Testis (tissue), 2 donors: ENCODE measurements at regions not wholly inside any gene's neighbourhood (a gene's known extent, or its start where the extent isn't known, plus 50 kb on each side); places are given as distances from the start of the nearest gene placed in this dataset.

Experiments used
- DNase-seq: peaks from one replicate; pipeline ENCODE4 v3.0.0-alpha.2; 2019
- H3K27ac ChIP-seq, 2 donors: fragments of 200-600 bp; sonication (generic); one replicate each; pipeline ENCODE4 v1.5.1; 2019
- H3K27me3 ChIP-seq: fragments of 200-600 bp; sonication (generic); one replicate; pipeline ENCODE4 v1.5.1; 2019
- H3K36me3 ChIP-seq: fragments of 200-600 bp; sonication (generic); one replicate; pipeline ENCODE4 v1.5.1; 2017; ENCODE audit warnings: low read depth; ENCODE audit errors: missing control alignments
- H3K4me1 ChIP-seq: fragments of 200-600 bp; sonication (generic); one replicate; pipeline ENCODE4 v1.5.1; 2019
- H3K4me3 ChIP-seq, 2 donors: fragments of 200-600 bp; sonication (generic); one replicate each; pipeline ENCODE4 v1.5.1; 2017 to 2019
- H3K9me3 ChIP-seq: fragments of 200-600 bp; sonication (generic); one replicate; pipeline ENCODE4 v1.5.1; 2017
- POLR2A ChIP-seq: fragments of 450-650 bp; IDR thresholded peaks from one replicate; pipeline ENCODE4 v1.6.1; 2017; ENCODE audit warnings: antibody characterized with exemption, mild to moderate bottlenecking, moderate library complexity
- WGBS, 2 donors: methylation state at CpG; one replicate each; pipeline ENCODE4 v1.1.5; 2018; 5-methylcytosine and 5-hydroxymethylcytosine counted together
- intact Hi-C: fragments of 100-400 bp; cut with DNase I; formaldehyde crosslinking; loops from one replicate; pipeline ENCODE4 v1.15.1; 2023; ENCODE audit warnings: low total_unique reads
- TF ChIP-seq, protein P1 (sequence below), 3 experiments: fragments of 450-650 bp in 2 of 3; fragments of 200-600 bp in 1 of 3; sonication (generic) in 1 of 3; IDR thresholded peaks; one replicate each; pipeline ENCODE4 v1.5.1; 2016 to 2019; ENCODE audit warnings: antibody characterized with exemption in 3 of 3, mild to moderate bottlenecking in 2 of 3, moderate library complexity in 1 of 3

- H3K27ac ChIP-seq, result no peak overlapping the region
- no peaks in the 10 kb centered on the region for H3K9me3 ChIP-seq
- 63 to 72% methylated on average over 1 of the region's 1 CpG for WGBS, 2 donors
- DNase-seq, result no peak
- H3K4me1 ChIP-seq, result no peaks in the 10 kb centered on the region
- H3K36me3 ChIP-seq, result no peaks in the 10 kb centered on the region
- no peak for TF ChIP-seq POLR2A
- TF ChIP-seq, protein P1, sequence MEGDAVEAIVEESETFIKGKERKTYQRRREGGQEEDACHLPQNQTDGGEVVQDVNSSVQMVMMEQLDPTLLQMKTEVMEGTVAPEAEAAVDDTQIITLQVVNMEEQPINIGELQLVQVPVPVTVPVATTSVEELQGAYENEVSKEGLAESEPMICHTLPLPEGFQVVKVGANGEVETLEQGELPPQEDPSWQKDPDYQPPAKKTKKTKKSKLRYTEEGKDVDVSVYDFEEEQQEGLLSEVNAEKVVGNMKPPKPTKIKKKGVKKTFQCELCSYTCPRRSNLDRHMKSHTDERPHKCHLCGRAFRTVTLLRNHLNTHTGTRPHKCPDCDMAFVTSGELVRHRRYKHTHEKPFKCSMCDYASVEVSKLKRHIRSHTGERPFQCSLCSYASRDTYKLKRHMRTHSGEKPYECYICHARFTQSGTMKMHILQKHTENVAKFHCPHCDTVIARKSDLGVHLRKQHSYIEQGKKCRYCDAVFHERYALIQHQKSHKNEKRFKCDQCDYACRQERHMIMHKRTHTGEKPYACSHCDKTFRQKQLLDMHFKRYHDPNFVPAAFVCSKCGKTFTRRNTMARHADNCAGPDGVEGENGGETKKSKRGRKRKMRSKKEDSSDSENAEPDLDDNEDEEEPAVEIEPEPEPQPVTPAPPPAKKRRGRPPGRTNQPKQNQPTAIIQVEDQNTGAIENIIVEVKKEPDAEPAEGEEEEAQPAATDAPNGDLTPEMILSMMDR (IDR thresholded peaks at IDR 0.05), result no peak
- no peaks in the 10 kb centered on the region for H3K27me3 ChIP-seq
- H3K4me3 ChIP-seq, result no peak overlapping the region
- intact Hi-C loops, result no loop called here
Measured at GRCh38 chr9:7443541-7443940, 356.0 kb downstream of the DMAC1 start.

DNA sequence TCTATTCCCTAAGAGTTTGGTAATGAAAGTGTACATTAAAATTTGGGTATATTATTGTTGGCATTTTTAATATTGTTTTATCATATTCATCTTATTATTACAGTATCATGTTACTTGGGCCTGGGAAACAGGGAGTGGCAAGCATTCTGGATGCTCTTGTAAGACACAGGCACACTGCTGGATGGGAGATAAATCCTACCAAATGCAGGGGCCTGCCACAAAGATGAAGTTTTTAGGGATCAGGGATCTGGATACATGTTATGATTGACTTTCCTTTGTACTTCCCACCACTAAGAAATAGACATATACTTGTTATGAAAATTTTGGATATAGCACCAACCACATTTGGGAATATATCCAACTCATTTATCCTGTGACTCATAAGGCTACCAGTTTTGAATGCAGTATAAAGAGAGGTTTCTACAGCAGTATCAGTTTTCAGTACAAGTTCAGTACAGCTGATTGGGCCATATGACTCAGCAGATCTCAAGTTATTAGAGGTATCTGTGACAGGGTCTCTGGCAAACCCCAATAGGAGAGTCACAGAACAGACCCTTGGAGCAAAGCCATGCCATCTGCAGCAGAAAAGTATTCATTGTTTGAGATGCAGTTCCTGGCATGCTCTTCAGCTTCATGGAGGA, 360.1 kb downstream of the DMAC1 start:
- Histone ChIP-seq H3K27me3 (no peaks in the 10 kb centered on the region), H3K9me3 (no peaks in the 10 kb centered on the region), H3K36me3 (no peaks in the 10 kb centered on the region), H3K4me1 (no peaks in the 10 kb centered on the region), H3K27ac (no peak overlapping the region), H3K4me3 (no peak overlapping the region)
- intact Hi-C loops, result no loop called here
- DNase-seq, result no peak
- no peak for TF ChIP-seq POLR2A
- TF ChIP-seq, protein P1 (IDR thresholded peaks at IDR 0.05), result no peak

DNA sequence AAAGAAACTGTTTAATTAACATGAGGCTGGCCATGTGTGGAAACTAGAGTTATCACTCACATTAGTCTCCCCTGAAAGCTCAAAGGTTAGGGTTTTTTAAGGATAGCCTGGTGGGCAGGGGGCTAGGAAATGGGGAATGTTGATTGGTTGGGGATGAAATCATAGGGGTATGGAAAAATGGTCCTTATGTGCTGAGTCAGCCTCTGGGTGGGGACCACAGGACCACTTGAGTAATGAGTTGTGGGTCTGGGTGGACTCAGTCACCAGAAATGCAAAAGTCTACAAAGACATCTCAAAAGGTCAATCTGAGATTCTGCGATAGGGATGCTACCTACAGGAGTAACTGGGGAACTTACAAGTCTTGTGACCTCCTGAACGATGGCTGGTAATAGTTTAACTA, 362.8 kb downstream of the DMAC1 start:
- no peak overlapping the region for H3K4me3 ChIP-seq
- TF ChIP-seq, protein P1 (IDR thresholded peaks at IDR 0.05), result no peak
- TF ChIP-seq POLR2A, result no peak
- no peaks in the 10 kb centered on the region for H3K4me1 ChIP-seq
- no peaks in the 10 kb centered on the region for H3K36me3 ChIP-seq
- H3K27ac ChIP-seq, result no peak overlapping the region
- intact Hi-C loops, result no loop called here
- no peaks in the 10 kb centered on the region for H3K27me3 ChIP-seq
- WGBS, 2 donors, result 95 to 100% methylated on average over 2 of the region's 2 CpGs
- H3K9me3 ChIP-seq, result no peaks in the 10 kb centered on the region
- DNase-seq, result no peak

- 87 to 100% methylated on average over 2 to 3 of the region's 3 CpGs for WGBS, 2 donors
- no peaks in the 10 kb centered on the region for H3K27me3 ChIP-seq
- DNase-seq, result no peak
- H3K9me3 ChIP-seq, result no peaks in the 10 kb centered on the region
- intact Hi-C loops, result no loop called here
- H3K27ac ChIP-seq, result no peak overlapping the region
- no peak for TF ChIP-seq POLR2A
- TF ChIP-seq, protein P1 (IDR thresholded peaks at IDR 0.05), result no peak
- no peaks in the 10 kb centered on the region for H3K36me3 ChIP-seq
- H3K4me1 ChIP-seq, result no peaks in the 10 kb centered on the region
- no peak overlapping the region for H3K4me3 ChIP-seq
Measured at GRCh38 chr9:7433508-7434292, 365.9 kb downstream of the DMAC1 start.
